ENCODE measurements at regions not wholly inside any gene's neighbourhood (a gene's known extent, or its start where the extent isn't known, plus 50 kb on each side); places are given as distances from the start of the nearest gene placed in this dataset.

GRCh38 chr1:201589186-201589585 is 50.3 kb downstream of the NAV1 start:
- no peak for DNase-seq

GRCh38 chr1:201590474-201590873 is 51.5 kb downstream of the NAV1 start:
- no peak for DNase-seq

- DNase-seq = no peak
These were observed 52.4 kb downstream of the NAV1 start for GRCh38 chr1:201591348-201591747.

- DNase-seq = no peak
These were observed 53.1 kb downstream of the NAV1 start for GRCh38 chr1:201591981-201592380.

- DNase-seq = no peak
These were observed 54.4 kb downstream of the NAV1 start for GRCh38 chr1:201593200-201593921.

GRCh38 chr1:201594575-201595245 is 55.8 kb downstream of the NAV1 start:
- DNase-seq = no peak

GRCh38 chr1:201595381-201595780 is 56.5 kb downstream of the NAV1 start:
- no peak for DNase-seq

- DNase-seq = no peak
These were observed 57.4 kb downstream of the NAV1 start for GRCh38 chr1:201596101-201596868.

GRCh38 chr1:201597551-201598230 is 58.8 kb downstream of the NAV1 start:
- no peak for DNase-seq

- DNase-seq = no peak
These were observed 59.5 kb downstream of the NAV1 start for GRCh38 chr1:201598396-201598795.

- DNase-seq = no peak
These were observed 60.0 kb downstream of the NAV1 start for GRCh38 chr1:201598973-201599372.

GRCh38 chr1:201599548-201599947 is 60.6 kb downstream of the NAV1 start:
- no peak for DNase-seq

GRCh38 chr1:201602413-201603265 is 63.7 kb downstream of the NAV1 start:
- DNase-seq = no peak

GRCh38 chr1:201603613-201604232 is 64.8 kb downstream of the NAV1 start:
- no peak for DNase-seq

GRCh38 chr1:201605385-201606010 is 66.6 kb downstream of the NAV1 start:
- no peak for DNase-seq

- DNase-seq = no peak
These were observed 67.2 kb downstream of the NAV1 start for GRCh38 chr1:201606096-201606495.

- DNase-seq = no peak
These were observed 67.7 kb downstream of the NAV1 start for GRCh38 chr1:201606623-201607022.

GRCh38 chr1:201608635-201609395 is 69.9 kb downstream of the NAV1 start:
- DNase-seq = no peak

- no peak for DNase-seq
These were observed 70.9 kb downstream of the NAV1 start for GRCh38 chr1:201609661-201610318.

GRCh38 chr1:201610858-201611257 is 71.9 kb downstream of the NAV1 start:
- no peak for DNase-seq
